NB4 (cell line): ENCODE measurements at regions not wholly inside any gene's neighbourhood (a gene's known extent, or its start where the extent isn't known, plus 50 kb on each side); places are given as distances from the start of the nearest gene placed in this dataset.

ENCODE experiments used
- CTCF ChIP-seq: IDR thresholded peaks from one replicate; pipeline ENCODE4 v1.5.1; 2012; ENCODE audit warnings: low read depth, low read length
- MAX ChIP-seq: IDR thresholded peaks from 2 replicates; pipeline ENCODE4 v1.6.1; 2011; ENCODE audit warnings: low read depth, low read length
- MYC ChIP-seq: IDR thresholded peaks from 2 replicates; pipeline ENCODE4 v1.6.1; 2011; ENCODE audit warnings: low read depth, low read length
- POLR2A ChIP-seq: IDR thresholded peaks from 2 replicates; pipeline ENCODE4 v1.6.1; 2011; ENCODE audit warnings: mild to moderate bottlenecking; ENCODE audit not compliant: insufficient read length; ENCODE audit errors: extremely low read depth

GRCh38 chr4:134552063-134552462 lies 350.5 kb upstream of the PABPC4L start:
- no peak for TF ChIP-seq CTCF
- no peak for TF ChIP-seq POLR2A
- TF ChIP-seq MYC, result no peak
- no peak for TF ChIP-seq MAX
